IMR-90 (cell line): ENCODE measurements at regions not wholly inside any gene's neighbourhood (a gene's known extent, or its start where the extent isn't known, plus 50 kb on each side); places are given as distances from the start of the nearest gene placed in this dataset.

ENCODE experiments used
- ATAC-seq: fragments of 200-7000 bp; cut with Tn5 transposase; 2 replicates; pipeline ENCODE4 v1.9.1; 2020; ENCODE audit warnings: low read depth, mild to moderate bottlenecking, moderate library complexity
- BruUV-seq: library from RNA; stranded (reverse); fragments of 400-500 nt; replicated peaks from 2 replicates; lab custom pipeline; 2021; lab: Mats Ljungman, UMichigan
- CTCF ChIA-PET: fragments of 300-600 bp; formaldehyde crosslinking; extraction: SDS; loops from one replicate; lab custom pipeline; 2021; ENCODE audit warnings: antibody characterized with exemption; lab: Yijun Ruan, JAX
- POLR2A ChIA-PET: fragments of 300-600 bp; sonication (Branson Sonifier 250); formaldehyde crosslinking; loops from one replicate; lab custom pipeline; 2022; ENCODE audit warnings: antibody characterized with exemption; ENCODE audit not compliant: unreplicated experiment; lab: Charles Lee
- DNase-seq: peaks from one replicate; pipeline ENCODE4 v3.0.0; 2013
- H2AFZ ChIP-seq: replicated peaks from 2 replicates; pipeline ENCODE3; 2013; ENCODE audit warnings: low read length, mild to moderate bottlenecking; ENCODE audit not compliant: poor library complexity
- H2AK5ac ChIP-seq: 2 replicates; pipeline ENCODE4 v1.6.1; 2013; ENCODE audit warnings: low read depth, low read length, inconsistent platforms
- H2AK9ac ChIP-seq: replicated peaks from 2 replicates; pipeline ENCODE3; 2013; ENCODE audit warnings: mild to moderate bottlenecking, low read depth, low read length, moderate library complexity; ENCODE audit not compliant: poor library complexity
- H2BK120ac ChIP-seq: 2 replicates; pipeline ENCODE4 v1.6.1; 2013; ENCODE audit warnings: low read depth, low read length, inconsistent platforms
- H2BK15ac ChIP-seq: 3 replicates; pipeline ENCODE4 v1.6.1; 2013; ENCODE audit warnings: low read depth, low read length, inconsistent platforms
- H2BK20ac ChIP-seq: 2 replicates; pipeline ENCODE4 v1.6.1; 2013; ENCODE audit warnings: low read depth, mild to moderate bottlenecking, inconsistent platforms, low read length, moderate library complexity
- H2BK5ac ChIP-seq: 2 replicates; pipeline ENCODE4 v1.6.1; 2013; ENCODE audit warnings: mild to moderate bottlenecking, low read depth, low read length, inconsistent platforms; ENCODE audit not compliant: poor library complexity, severe bottlenecking
- H3K14ac ChIP-seq: replicated peaks from 2 replicates; pipeline ENCODE4 v1.6.1; 2013; ENCODE audit warnings: low read depth, low read length, inconsistent platforms
- H3K18ac ChIP-seq: 2 replicates; pipeline ENCODE4 v1.6.1; 2013; ENCODE audit warnings: low read depth, low read length, control low read depth
- H3K23ac ChIP-seq: 2 replicates; pipeline ENCODE4 v1.6.1; 2013; ENCODE audit warnings: low read depth, low read length, inconsistent platforms
- H3K27ac ChIP-seq: 2 replicates; pipeline ENCODE4 v1.5.1; 2013; ENCODE audit warnings: mild to moderate bottlenecking, control low read depth, low read length; ENCODE audit not compliant: insufficient read depth
- H3K27me3 ChIP-seq: 2 replicates; pipeline ENCODE4 v1.6.1; 2013; ENCODE audit warnings: low read length; ENCODE audit not compliant: control insufficient read depth, insufficient read depth
- H3K36me3 ChIP-seq: 2 replicates; pipeline ENCODE4 v1.6.1; 2013; ENCODE audit warnings: low read length, mixed read lengths; ENCODE audit not compliant: control insufficient read depth, insufficient read depth
- H3K4ac ChIP-seq: 2 replicates; pipeline ENCODE4 v1.6.1; 2013; ENCODE audit warnings: low read depth, low read length, inconsistent platforms
- H3K4me1 ChIP-seq: 2 replicates; pipeline ENCODE4 v1.6.1; 2013; ENCODE audit warnings: low read length, mixed read lengths; ENCODE audit not compliant: control insufficient read depth, insufficient read depth
- H3K4me2 ChIP-seq: 2 replicates; pipeline ENCODE4 v1.6.1; 2013; ENCODE audit warnings: low read depth, mild to moderate bottlenecking, control low read depth, low read length, moderate library complexity
- H3K4me3 ChIP-seq: 2 replicates; pipeline ENCODE4 v1.5.1; 2013; ENCODE audit warnings: low read depth, mild to moderate bottlenecking, control low read depth, low read length, moderate library complexity; ENCODE audit not compliant: insufficient read depth
- H3K56ac ChIP-seq: 2 replicates; pipeline ENCODE4 v1.6.1; 2013; ENCODE audit warnings: low read length, inconsistent platforms; ENCODE audit not compliant: insufficient read depth; ENCODE audit errors: extremely low read depth
- H3K79me1 ChIP-seq, 2 experiments: 2 replicates each; pipeline ENCODE4 v1.6.1; 2013; ENCODE audit warnings: low read length in 2 of 2, inconsistent platforms in 1 of 2, low read depth in 1 of 2
- H3K9ac ChIP-seq: 2 replicates; pipeline ENCODE4 v1.6.1; 2013; ENCODE audit warnings: low read depth, low read length, control low read depth
- H3K9me1 ChIP-seq: 2 replicates; pipeline ENCODE4 v1.6.1; 2013; ENCODE audit warnings: low read length, inconsistent platforms; ENCODE audit not compliant: insufficient read depth
- H3K9me3 ChIP-seq: 2 replicates; pipeline ENCODE4 v1.6.1; 2013; ENCODE audit warnings: low read length; ENCODE audit not compliant: control insufficient read depth, insufficient read depth
- H4K20me1 ChIP-seq: 2 replicates; pipeline ENCODE4 v1.6.1; 2013; ENCODE audit warnings: low read length, inconsistent platforms; ENCODE audit not compliant: insufficient read depth
- H4K5ac ChIP-seq: 2 replicates; pipeline ENCODE4 v1.6.1; 2013; ENCODE audit warnings: mild to moderate bottlenecking, low read depth, low read length, control low read depth
- H4K8ac ChIP-seq, 2 experiments: 2 replicates each; pipeline ENCODE4 v1.6.1; 2013; ENCODE audit warnings: low read depth in 2 of 2, low read length in 2 of 2, control low read depth in 1 of 2, inconsistent platforms in 1 of 2
- H4K91ac ChIP-seq: 2 replicates; pipeline ENCODE4 v1.6.1; 2013; ENCODE audit warnings: low read depth, low read length, inconsistent platforms; ENCODE audit not compliant: insufficient read depth
- CEBPB ChIP-seq: IDR thresholded peaks from 2 replicates; pipeline ENCODE4 v1.6.1; 2012; ENCODE audit warnings: low read depth, low read length, improper control_type of control experiment
- FOS ChIP-seq: fragments of 150-350 bp; IDR thresholded peaks from 2 replicates; pipeline ENCODE4 v1.6.1; 2016; ENCODE audit warnings: low read depth, low read length
- MAZ ChIP-seq: IDR thresholded peaks from 2 replicates; pipeline ENCODE4 v1.6.1; 2012; ENCODE audit warnings: low read depth, mild to moderate bottlenecking, low read length, improper control_type of control experiment, moderate library complexity, borderline replicate concordance
- RAD21 ChIP-seq: IDR thresholded peaks from 2 replicates; pipeline ENCODE4 v1.6.1; 2012; ENCODE audit warnings: low read length, improper control_type of control experiment
- WGBS, 2 experiments: methylation state at CpG; one replicate each; pipeline versions ENCODE4 v1.1.5 to v1.1.7; 2013; ENCODE audit warnings: missing lambda C conversion rate in 2 of 2; ENCODE audit not compliant: insufficient read length in 1 of 2; ENCODE audit errors: extremely low coverage in 2 of 2; 5-methylcytosine and 5-hydroxymethylcytosine counted together
- dilution Hi-C: fragments of 300-500 bp; cut with HindIII; formaldehyde crosslinking; loops from one replicate; pipeline ENCODE4 v1.14.3; 2018; ENCODE audit warnings: low sequenced_read_pairs; ENCODE audit not compliant: unreplicated experiment
- in situ Hi-C: fragments of 300-500 bp; cut with MboI; formaldehyde crosslinking; loops from 3 replicates; pipeline ENCODE4 v1.14.3; 2019; ENCODE audit warnings: low sequenced_read_pairs, inconsistent platforms, mixed read lengths
- intact Hi-C: fragments of 100-400 bp; cut with micrococcal nuclease; formaldehyde crosslinking; loops from 2 replicates; pipeline ENCODE4 v1.10.0; 2022

DNA sequence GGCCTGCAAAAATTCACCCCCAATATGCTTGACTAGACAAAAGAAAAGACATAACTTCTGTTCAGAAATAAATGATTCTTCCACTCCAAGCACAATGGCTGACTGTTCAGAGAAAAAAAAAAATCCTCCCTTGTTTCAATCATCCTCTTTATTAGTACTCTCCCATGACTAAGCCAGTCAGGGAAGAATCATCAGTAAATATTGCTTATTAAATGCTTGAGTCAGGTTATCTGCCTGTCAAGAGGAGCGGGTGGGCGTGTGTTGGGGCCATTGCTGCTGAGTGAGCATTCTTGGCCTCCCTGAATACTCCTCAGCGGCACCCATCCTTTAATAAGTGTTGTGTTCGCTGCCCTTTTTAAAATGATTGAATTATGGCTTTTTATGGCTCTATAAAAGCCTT is 1334.8 kb upstream of the CELF4 start:
- Histone ChIP-seq H3K36me3 (no peaks in the 10 kb centered on the region), H3K14ac (no peak overlapping the region), H3K27me3 (no peaks in the 10 kb centered on the region), H2AFZ (no peak overlapping the region), H2BK20ac (no peak overlapping the region), H2AK5ac (no peak overlapping the region), H4K91ac (no peak overlapping the region), H3K56ac (no peak overlapping the region), H3K9ac (no peak overlapping the region), H4K5ac (no peak overlapping the region), H3K27ac (no peak overlapping the region), H3K9me1 (no peaks in the 10 kb centered on the region), H3K18ac (no peak overlapping the region), H2BK5ac (no peak overlapping the region), H2BK120ac (no peak overlapping the region), H3K4me2 (no peak overlapping the region), H3K4me3 (no peak overlapping the region), H3K4me1 (no peaks in the 10 kb centered on the region), H3K9me3 (peaks cover 3% of the 10 kb centered on the region), H4K8ac (no peak overlapping the region), H3K79me1 (no peaks in the 10 kb centered on the region), H4K20me1 (no peaks in the 10 kb centered on the region), H3K23ac (no peak overlapping the region), H2BK15ac (no peak overlapping the region), H3K4ac (no peak overlapping the region), H2AK9ac (no peak overlapping the region)
- CTCF ChIA-PET: no interaction called here
- TF ChIP-seq FOS (no peak), MAZ (no peak), CEBPB (no peak), RAD21 (no peak)
- no TSS peak for BruUV-seq
- dilution Hi-C loops (no loop called here), intact Hi-C loops (no loop called here), in situ Hi-C loops (no loop called here)
- ATAC-seq (no peak), DNase-seq (no peak)
- POLR2A ChIA-PET: no interaction called here
- WGBS, 2 experiments: no CpG with 5 or more reads among the region's 4 CpGs
